Natural killer cell (primary cell): ENCODE measurements at regions not wholly inside any gene's neighbourhood (a gene's known extent, or its start where the extent isn't known, plus 50 kb on each side); places are given as distances from the start of the nearest gene placed in this dataset.

Source experiments
- ATAC-seq, 3 donors: fragments of 150-1000 bp in 2 of 3; fragments of 200-7000 bp in 1 of 3; cut with Tn5 transposase; 1 replicate in 1 of 3; 2 replicates in 2 of 3; pipeline ENCODE4 v1.10.0; 2021; ENCODE audit warnings: mild to moderate bottlenecking in 2 of 3, moderate library complexity in 2 of 3
- DNase-seq, 2 donors: peaks; one replicate each; pipeline versions ENCODE4 v3.0.0 to v3.0.0-alpha.2; 2013 to 2021; ENCODE audit warnings: mixed read lengths in 1 of 2
- H3K27ac ChIP-seq: one replicate; pipeline ENCODE4 v1.5.1; 2013; ENCODE audit warnings: mild to moderate bottlenecking, low read length
- H3K27me3 ChIP-seq: one replicate; pipeline ENCODE4 v1.6.1; 2013; ENCODE audit warnings: low read length; ENCODE audit not compliant: control insufficient read depth, insufficient read depth
- H3K36me3 ChIP-seq: one replicate; pipeline ENCODE4 v1.6.1; 2013; ENCODE audit warnings: low read length; ENCODE audit not compliant: control insufficient read depth, insufficient read depth
- H3K4me1 ChIP-seq: one replicate; pipeline ENCODE4 v1.6.1; 2013; ENCODE audit warnings: low read length; ENCODE audit not compliant: control insufficient read depth, insufficient read depth
- H3K4me3 ChIP-seq: one replicate; pipeline ENCODE4 v1.5.1; 2013; ENCODE audit warnings: low read length
- H3K9me3 ChIP-seq: one replicate; pipeline ENCODE4 v1.6.1; 2013; ENCODE audit warnings: low read length; ENCODE audit not compliant: control insufficient read depth, insufficient read depth
- H3K27ac Mint-ChIP-seq, 2 donors: one replicate each; pipeline ENCODE4 v1.8.0; 2022; ENCODE audit warnings: mild to moderate bottlenecking in 2 of 2, mixed read lengths in 2 of 2, moderate library complexity in 1 of 2
- H3K27me3 Mint-ChIP-seq, 2 donors: one replicate each; pipeline ENCODE4 v1.8.0; 2022; ENCODE audit warnings: low read depth in 2 of 2, mixed read lengths in 2 of 2
- H3K36me3 Mint-ChIP-seq: one replicate; pipeline ENCODE4 v1.8.0; 2022; ENCODE audit warnings: mixed read lengths
- H3K4me1 Mint-ChIP-seq, 2 donors: one replicate each; pipeline ENCODE4 v1.8.0; 2022; ENCODE audit warnings: mixed read lengths in 2 of 2
- H3K4me3 Mint-ChIP-seq: one replicate; pipeline ENCODE4 v1.8.0; 2022; ENCODE audit warnings: mild to moderate bottlenecking, moderate library complexity, mixed read lengths
- H3K9me3 Mint-ChIP-seq, 2 donors: one replicate each; pipeline ENCODE4 v1.8.0; 2022; ENCODE audit warnings: mixed read lengths in 2 of 2
- CTCF ChIP-seq: fragments of 200-600 bp; IDR thresholded peaks from one replicate; pipeline ENCODE4 v1.8.0; 2022; ENCODE audit warnings: antibody characterized with exemption
- WGBS: methylation state at CpG from one replicate; pipeline ENCODE4 v1.1.7; 2013; ENCODE audit warnings: missing lambda C conversion rate; ENCODE audit not compliant: insufficient coverage; 5-methylcytosine and 5-hydroxymethylcytosine counted together
- intact Hi-C: fragments of 100-400 bp; cut with micrococcal nuclease; formaldehyde crosslinking; loops from one replicate; pipeline ENCODE4 v1.14.2; 2022

GRCh38 chr4:125658773-125659172 lies 344.0 kb downstream of the FAT4 start:
- intact Hi-C loops: no loop called here
- Mint-ChIP-seq H3K36me3 (no peaks in the 10 kb centered on the region), H3K4me3 (no peak overlapping the region), H3K27ac (no peak overlapping the region), H3K27me3 (peaks cover 0 to 3% of the 10 kb centered on the region in 2 donors), H3K4me1 (no peaks in the 10 kb centered on the region), H3K9me3 (no peaks in the 10 kb centered on the region)
- H3K4me1 ChIP-seq: no peaks in the 10 kb centered on the region
- H3K27me3 ChIP-seq: no peaks in the 10 kb centered on the region
- H3K27ac ChIP-seq: no peak overlapping the region
- TF ChIP-seq CTCF: no peak
- ATAC-seq (no peak), DNase-seq (no peak)
- H3K9me3 ChIP-seq: no peaks in the 10 kb centered on the region
- H3K4me3 ChIP-seq: no peak overlapping the region
- H3K36me3 ChIP-seq: no peaks in the 10 kb centered on the region

DNA sequence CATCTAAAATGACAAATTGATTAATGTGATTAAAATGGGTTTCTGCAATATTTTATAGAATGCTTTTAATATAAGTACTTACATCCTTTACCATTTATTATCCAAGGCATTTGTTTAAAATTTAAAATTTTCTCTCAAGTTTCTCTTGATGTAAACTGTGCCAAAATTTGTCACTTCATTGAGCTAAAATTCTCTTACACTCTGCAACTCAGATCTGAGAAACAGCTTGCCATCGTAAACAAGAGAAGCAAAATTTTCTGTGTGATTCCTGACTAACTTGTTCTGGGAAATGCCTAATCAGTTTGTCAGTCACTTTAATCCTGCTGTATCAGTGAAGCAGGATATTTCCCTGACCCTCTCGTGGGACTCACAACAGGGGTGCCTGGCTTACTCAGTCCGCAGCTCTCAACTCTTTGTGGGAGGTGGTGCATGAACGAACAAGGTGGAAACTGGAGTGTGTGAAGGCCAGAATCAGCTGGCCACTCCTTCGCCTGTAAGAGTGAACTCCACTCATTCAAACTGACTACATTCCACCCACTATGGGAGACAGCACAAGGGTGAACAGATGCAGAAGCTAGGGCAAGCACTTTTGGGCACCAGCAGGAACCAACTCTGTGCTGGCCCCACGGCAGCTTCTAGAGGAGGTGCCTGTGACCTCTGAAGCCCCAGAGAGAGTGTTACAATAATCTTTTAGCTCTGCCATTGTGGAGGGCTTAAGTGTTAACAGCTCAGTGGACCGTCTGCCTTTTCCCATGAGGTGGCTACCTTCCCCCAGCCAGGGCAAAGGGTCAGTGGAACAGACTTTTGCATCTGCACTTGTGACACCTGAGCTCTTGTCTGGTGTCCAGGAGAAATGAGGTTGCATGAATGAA lies 349.4 kb downstream of the FAT4 start:
- H3K27me3 Mint-ChIP-seq: peaks cover 0 to 3% of the 10 kb centered on the region in 2 donors
- 82% methylated on average over 7 of the region's 7 CpGs for WGBS
- H3K9me3 Mint-ChIP-seq: no peaks in the 10 kb centered on the region
- Histone ChIP-seq H3K27me3 (no peaks in the 10 kb centered on the region), H3K9me3 (no peaks in the 10 kb centered on the region), H3K27ac (no peak overlapping the region), H3K4me1 (no peaks in the 10 kb centered on the region), H3K4me3 (no peak overlapping the region), H3K36me3 (no peaks in the 10 kb centered on the region)
- intact Hi-C loops: no loop called here
- no peaks in the 10 kb centered on the region for H3K36me3 Mint-ChIP-seq
- no peak overlapping the region for H3K4me3 Mint-ChIP-seq
- H3K4me1 Mint-ChIP-seq: no peaks in the 10 kb centered on the region
- H3K27ac Mint-ChIP-seq: no peak overlapping the region
- DNase-seq (no peak), ATAC-seq (no peak)
- TF ChIP-seq CTCF: no peak

DNA sequence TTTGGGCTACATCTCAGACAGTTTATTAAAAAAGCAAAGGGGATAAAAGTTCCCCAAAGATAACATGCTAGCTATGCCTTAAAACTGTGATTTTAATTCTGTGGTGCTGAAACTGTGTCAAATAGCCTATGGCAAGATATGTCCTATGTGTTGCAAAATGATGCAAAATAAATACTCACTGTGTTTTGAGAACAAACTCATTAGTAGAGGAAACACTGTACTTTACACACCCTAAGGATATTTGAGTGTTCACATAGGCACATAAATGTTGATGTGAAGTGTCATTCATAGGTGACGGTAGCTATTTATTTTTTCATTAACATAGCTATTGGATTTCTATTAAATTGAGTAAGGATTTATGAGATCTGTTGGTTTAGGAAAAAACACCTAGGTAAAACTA lies 351.9 kb downstream of the FAT4 start:
- no peak overlapping the region for H3K4me3 Mint-ChIP-seq
- Histone ChIP-seq H3K4me3 (no peak overlapping the region), H3K9me3 (no peaks in the 10 kb centered on the region), H3K27me3 (no peaks in the 10 kb centered on the region), H3K36me3 (no peaks in the 10 kb centered on the region), H3K4me1 (no peaks in the 10 kb centered on the region), H3K27ac (no peak overlapping the region)
- WGBS: no CpG with 5 or more reads among the region's 1 CpG
- intact Hi-C loops: no loop called here
- H3K27me3 Mint-ChIP-seq: peaks cover 3 to 9% of the 10 kb centered on the region in 2 donors
- ATAC-seq (no peak), DNase-seq (no peak)
- TF ChIP-seq CTCF: no peak
- no peaks in the 10 kb centered on the region for H3K4me1 Mint-ChIP-seq
- no peaks in the 10 kb centered on the region for H3K9me3 Mint-ChIP-seq
- H3K27ac Mint-ChIP-seq: no peak overlapping the region
- H3K36me3 Mint-ChIP-seq: no peaks in the 10 kb centered on the region

DNA sequence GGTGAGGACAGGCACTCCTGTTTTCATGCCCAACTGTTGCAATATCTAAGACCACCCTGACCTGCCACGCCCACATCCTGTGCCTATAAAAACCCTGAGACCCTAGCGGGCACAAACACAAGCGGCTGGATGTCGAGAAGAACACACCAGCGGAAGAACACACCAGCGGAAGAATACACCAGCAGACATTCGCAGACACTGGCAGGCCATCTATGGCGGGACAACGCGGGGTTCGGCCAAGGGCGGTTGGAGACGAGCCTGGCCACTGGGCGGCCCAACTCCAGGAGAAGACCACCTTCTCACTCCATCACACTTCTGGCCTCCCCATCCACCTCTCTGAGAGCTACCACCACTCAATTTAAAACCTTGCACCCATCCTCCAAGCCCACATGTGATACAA lies 361.4 kb downstream of the FAT4 start:
- H3K9me3 ChIP-seq: no peaks in the 10 kb centered on the region
- intact Hi-C loops: no loop called here
- WGBS: 93% methylated on average over 14 of the region's 14 CpGs
- H3K4me3 Mint-ChIP-seq: no peak overlapping the region
- no peaks in the 10 kb centered on the region for H3K36me3 Mint-ChIP-seq
- no peaks in the 10 kb centered on the region for H3K4me1 Mint-ChIP-seq
- no peak overlapping the region for H3K27ac ChIP-seq
- H3K4me3 ChIP-seq: no peak overlapping the region
- no peaks in the 10 kb centered on the region for H3K36me3 ChIP-seq
- H3K27me3 ChIP-seq: no peaks in the 10 kb centered on the region
- DNase-seq: no peak
- no peaks in the 10 kb centered on the region for H3K9me3 Mint-ChIP-seq
- no peak overlapping the region for H3K27ac Mint-ChIP-seq
- ATAC-seq: no peak
- TF ChIP-seq CTCF: no peak
- H3K4me1 ChIP-seq: no peaks in the 10 kb centered on the region
- no peaks in the 10 kb centered on the region for H3K27me3 Mint-ChIP-seq
